HG03565 (cell line): ENCODE measurements at regions not wholly inside any gene's neighbourhood (a gene's known extent, or its start where the extent isn't known, plus 50 kb on each side); places are given as distances from the start of the nearest gene placed in this dataset.
"Not testable (repeated sequence)": the region's sequence is repeated elsewhere in the genome, so short reads cannot be mapped to it uniquely, and the experiment has no call there.

Experiments
- ATAC-seq: cut with Tn5 transposase; IDR thresholded peaks from one replicate; pipeline ENCODE4 v1.9.1; 2021; ENCODE audit warnings: mild to moderate bottlenecking, moderate library complexity; ENCODE audit not compliant: unreplicated experiment

- ATAC-seq = no peak
These were observed 956.1 kb upstream of the GOT2 start for GRCh38 chr16:59690216-59690615.

- no peak for ATAC-seq
These were observed 953.9 kb upstream of the GOT2 start for GRCh38 chr16:59688006-59688405.

DNA sequence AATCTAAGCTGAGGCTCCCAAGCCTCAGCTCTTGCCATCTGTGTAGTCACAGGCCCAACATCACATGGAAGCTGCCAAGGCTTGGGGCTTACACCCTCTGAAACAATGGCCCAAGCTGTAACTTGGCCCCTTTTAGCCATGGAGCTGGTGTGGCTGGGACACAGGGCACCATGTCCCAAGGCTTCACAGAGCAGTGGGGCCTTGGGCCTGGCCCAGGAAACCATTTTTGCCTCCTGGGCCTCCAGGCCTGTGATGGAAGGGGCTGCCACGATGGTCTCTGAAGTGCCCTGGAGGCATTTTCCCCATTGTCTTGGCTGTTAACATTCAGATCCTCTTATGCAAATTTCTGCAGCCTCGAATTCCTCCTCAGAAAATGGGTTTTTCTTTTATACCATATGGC lies 952.3 kb upstream of the GOT2 start:
- no peak for ATAC-seq

GRCh38 chr16:59684911-59685310 lies 950.8 kb upstream of the GOT2 start:
- no peak for ATAC-seq

DNA sequence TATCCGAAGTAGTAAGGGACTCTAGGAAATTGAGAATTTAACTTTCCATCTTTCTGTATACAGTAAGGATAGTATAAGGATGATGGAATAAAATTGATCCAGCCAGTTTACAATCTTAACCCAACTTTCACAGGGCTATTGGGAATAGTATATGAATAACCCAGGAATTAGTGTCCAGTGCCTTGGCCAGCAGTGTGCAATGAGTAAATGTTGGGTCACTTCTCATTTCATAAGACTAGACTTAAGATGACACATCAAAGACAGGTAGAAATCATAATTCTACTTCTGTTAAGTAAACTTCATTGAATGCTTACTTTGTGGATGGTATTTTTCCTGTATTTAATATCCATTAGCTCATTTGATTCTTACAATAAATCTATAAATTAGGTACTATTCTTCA lies 949.6 kb upstream of the GOT2 start:
- ATAC-seq = no peak

DNA sequence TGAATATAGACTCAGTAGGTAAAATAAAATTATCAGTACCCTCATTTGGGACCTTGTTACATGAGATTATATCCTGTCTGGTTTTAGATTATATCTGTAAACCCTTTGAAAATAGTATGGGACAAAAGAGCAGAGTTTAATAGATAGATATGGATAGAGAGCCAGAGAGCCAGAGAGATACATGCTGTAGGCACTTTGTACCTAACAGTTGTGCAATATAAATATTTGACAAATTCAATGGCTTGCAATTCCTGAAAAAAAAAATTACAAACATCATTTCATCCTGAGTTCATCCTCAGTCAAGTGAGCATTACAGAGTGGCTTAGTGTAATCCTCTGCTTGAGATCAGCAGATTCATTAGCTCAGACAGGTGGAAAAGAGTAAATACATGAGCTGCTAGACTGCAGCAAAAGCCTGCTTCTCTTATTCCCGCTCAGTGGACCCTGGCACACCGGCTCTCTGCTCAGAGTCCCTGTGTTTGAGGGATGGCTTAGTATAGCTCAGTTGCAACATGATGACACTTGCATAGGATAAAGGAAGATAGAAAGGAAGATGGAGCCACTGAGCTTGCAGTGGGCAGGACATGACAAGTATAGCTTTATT lies 931.6 kb upstream of the GOT2 start:
- ATAC-seq = no peak

- ATAC-seq = no peak
These were observed 924.5 kb upstream of the GOT2 start for GRCh38 chr16:59658572-59658971.

- ATAC-seq = no peak
These were observed 920.9 kb upstream of the GOT2 start for GRCh38 chr16:59655031-59655430.

GRCh38 chr16:59654455-59654854 lies 920.3 kb upstream of the GOT2 start:
- no peak for ATAC-seq

GRCh38 chr16:59651662-59652061 lies 917.5 kb upstream of the GOT2 start:
- ATAC-seq = no peak

DNA sequence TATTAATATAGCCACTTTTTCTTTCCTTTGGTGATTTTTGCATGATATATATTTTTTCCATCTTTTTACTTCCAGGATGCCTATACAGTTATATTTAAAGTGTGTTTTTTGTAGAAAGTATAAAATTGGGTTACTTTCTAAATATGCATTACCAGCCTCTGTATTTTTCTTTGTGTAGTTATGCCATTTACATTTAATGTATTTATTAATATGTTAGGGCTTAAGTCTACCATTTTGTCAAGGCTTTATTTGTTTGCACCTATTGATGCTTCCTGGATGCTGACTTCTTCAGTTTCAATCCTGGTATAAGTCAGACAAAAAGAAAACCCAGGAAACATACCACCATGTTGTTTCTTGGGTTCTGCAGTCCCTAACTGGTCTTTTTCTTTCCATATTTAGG lies 911.1 kb upstream of the GOT2 start:
- no peak for ATAC-seq

- no peak for ATAC-seq
These were observed 901.6 kb upstream of the GOT2 start for GRCh38 chr16:59635674-59636073.

DNA sequence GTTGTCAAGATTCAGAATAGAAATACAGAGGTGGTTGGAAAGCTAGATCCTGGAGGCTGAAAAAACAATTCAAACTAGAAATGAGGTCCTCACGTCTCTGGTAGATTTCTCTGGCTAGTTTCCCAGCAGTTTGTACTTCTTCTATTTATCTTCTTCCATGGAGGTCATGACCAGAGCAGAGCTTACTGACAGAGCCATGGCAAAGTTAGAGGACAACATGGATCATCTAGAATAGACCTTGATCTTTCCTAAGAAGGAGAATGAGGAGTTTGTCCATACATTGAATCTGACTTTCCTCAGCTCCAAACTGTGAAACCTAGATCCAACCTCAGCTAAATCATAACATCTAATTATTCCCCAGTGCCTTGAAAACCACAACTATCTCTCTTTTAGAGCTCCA lies 900.8 kb upstream of the GOT2 start:
- no peak for ATAC-seq

GRCh38 chr16:59634004-59634579 lies 900.0 kb upstream of the GOT2 start:
- ATAC-seq = no peak

DNA sequence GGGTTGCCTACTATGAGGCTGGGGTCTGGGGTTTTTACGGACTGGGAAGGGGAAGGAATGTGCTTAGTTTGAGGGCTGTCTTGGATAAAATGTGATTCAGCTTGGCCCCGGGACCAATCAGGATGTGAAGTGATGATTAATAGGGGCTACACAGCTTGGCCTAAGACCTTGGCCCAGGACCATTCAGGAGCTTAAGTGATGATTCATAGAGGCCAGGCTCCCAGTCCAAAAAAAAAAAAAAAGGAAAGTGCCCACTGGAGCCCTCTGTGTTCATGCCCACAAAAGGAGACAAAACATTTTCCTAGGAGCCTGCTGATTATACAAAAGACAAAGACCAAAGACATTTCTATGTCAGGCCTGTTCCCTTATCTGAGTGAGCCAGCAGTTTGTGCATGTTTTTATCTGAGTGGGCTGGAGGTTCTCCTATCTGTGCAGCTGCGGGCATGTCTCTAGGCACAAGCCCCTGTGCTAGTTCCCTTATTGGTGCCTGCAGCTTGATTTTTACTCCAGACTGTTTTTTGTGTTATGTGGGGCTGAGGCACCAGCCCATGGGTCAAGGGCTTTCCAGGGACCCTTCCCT lies 898.2 kb upstream of the GOT2 start:
- no peak for ATAC-seq

DNA sequence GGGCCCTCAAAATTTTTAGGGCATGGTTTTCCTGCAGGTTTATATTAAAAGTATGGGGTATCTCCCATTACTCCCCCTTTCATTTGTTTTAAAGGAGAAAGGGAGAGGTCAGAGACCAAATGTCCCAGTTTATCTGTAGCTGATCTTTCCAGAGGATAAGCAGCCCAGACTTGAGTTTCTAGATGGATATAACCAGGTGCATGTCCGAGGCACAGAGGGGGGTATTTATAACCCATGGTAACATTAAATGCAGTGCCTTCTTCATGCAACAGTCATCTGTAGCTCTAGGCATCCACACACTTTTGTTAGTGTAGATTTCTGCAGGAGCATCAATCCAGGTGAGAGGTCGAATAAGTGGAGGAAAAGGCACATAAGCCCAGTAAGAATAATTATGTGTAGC lies 890.3 kb upstream of the GOT2 start:
- ATAC-seq = not testable (repeated sequence)

DNA sequence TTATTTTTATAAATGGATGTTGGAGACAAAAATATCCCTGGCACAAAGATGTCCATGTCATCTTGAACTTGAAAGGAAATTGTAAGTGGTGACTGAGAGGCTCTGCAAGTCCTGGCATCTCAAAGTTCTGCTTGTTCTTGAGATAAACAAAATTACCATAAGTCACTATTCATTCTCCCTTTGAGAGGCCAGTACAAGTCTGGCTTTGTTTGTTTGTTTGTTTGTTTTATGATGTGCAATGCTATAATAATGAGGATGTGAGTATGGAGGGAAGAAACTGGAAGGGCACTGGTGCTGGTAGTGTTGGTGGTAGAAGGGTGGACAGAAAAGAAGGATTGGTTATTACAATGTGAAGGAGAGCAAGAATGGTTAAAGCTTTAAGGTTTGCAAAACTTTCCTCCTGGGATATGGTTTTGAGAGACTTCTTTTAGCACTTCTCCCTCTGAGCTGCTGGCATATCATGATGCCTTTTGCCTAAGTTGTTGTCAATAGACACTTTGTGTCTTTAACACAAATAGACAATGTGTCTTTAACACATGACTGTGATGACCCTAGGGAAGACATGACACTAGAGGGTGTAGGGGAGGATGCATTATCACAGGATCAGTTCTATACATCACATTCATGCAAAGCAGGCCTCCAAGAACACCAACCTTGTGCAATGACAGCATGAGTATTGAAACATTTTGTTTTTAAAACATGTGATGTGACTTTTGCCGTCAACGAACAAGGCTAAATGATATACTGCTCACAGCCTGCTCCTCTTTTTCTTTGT lies 880.5 kb upstream of the GOT2 start:
- no peak for ATAC-seq

DNA sequence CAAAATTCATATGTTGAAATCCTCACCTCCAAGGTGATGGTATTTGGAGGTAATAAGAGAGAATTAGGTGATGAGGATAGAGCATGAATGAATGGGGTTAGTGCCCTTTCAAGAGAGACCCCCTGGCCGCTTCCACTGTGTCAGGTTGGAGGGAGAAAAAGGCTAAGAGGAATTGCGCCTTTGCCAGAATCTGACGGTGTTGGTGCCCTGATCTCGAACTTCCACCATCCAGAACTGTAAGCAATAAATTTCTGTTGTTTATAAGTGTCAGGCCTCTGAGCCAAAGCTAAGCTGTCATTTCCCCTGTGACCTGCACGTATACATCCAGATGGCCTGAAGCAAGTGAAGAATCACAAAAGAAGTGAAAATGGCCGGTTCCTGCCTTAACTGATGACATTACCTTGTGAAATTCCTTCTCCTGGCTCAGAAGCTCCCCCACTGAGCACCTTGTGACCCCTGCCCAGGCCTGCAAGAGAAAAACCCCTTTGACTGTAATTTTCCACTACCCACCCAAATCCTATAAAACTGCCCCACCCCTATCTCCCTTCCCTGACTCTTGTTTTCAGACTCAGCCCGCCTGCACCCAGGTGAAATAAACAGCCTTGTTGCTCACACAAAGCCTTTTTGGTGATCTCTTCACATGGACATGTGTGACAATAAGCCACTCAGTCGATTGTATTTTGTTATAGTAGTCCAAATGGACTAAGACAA lies 878.9 kb upstream of the GOT2 start:
- not testable (repeated sequence) for ATAC-seq

DNA sequence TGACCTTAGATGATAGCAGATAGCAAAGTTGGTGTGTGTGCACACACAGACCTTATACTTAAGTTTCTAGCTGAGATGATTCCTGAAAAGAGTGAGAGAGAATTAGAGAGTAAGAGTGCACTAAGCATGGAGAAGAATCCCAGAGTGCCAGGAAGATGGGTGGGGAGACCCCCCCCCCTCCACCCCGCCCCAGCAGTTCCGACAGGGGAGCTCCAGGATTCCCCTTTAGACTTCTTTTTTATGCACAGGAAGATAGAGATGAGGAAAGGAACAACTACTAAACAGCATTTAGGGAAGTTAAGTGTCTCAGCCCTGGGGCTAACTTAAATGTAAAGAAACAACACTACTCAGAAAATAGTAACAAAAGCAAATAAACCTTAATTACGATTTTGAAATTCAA lies 878.0 kb upstream of the GOT2 start:
- ATAC-seq = no peak

DNA sequence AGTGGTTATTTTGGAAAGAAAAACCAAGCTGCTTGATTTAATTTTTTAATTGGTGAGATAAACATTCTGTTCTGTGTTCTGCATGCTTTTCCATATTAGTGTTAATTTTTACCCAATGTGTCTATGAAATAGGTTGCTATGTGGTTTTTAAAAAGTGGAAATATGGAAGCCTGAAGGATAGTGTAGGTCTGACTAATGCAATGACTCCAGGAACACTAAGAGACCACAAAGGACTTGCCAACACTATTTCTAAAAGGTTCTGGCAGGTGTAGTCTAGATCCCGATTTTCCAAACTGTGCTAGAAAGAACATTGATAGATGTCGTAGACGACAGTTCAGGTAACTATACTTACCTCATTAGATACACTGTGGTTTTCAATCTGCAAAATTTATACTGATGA lies 877.4 kb upstream of the GOT2 start:
- no peak for ATAC-seq

DNA sequence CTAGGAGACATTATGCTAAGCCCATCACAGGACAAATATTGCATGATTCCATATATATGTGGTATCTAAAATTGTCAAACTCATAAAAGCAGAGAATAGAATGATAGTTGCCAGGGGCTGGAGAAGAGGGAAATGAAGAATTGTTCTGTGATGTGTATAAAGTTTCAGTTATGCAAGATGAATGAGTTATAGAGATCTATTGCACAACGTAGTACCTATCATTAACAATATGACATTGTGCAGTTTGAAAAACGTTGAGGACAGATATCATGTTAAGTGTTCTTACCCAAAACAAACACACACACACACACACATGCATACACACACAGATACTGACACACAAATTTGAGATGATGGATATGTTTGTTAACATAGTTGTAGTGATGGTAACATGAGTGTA lies 871.6 kb upstream of the GOT2 start:
- ATAC-seq = no peak
